Fibroblast of pulmonary artery (primary cell): ENCODE measurements at regions not wholly inside any gene's neighbourhood (a gene's known extent, or its start where the extent isn't known, plus 50 kb on each side); places are given as distances from the start of the nearest gene placed in this dataset.

Source experiments
- DNase-seq: peaks from one replicate; pipeline ENCODE4 v3.0.0-alpha.2; 2010; ENCODE audit warnings: low read depth
- H3K4me3 ChIP-seq: replicated peaks from 2 replicates; pipeline ENCODE4 v1.5.1; 2011; ENCODE audit warnings: low read depth, mild to moderate bottlenecking, control low read depth, low read length, moderate library complexity
- CTCF ChIP-seq: IDR thresholded peaks from 2 replicates; pipeline ENCODE4 v1.5.1; 2011; ENCODE audit warnings: mild to moderate bottlenecking, control low read depth, low read length, inconsistent platforms; ENCODE audit errors: missing control alignments

- DNase-seq: no peak
- no peak for TF ChIP-seq CTCF
- H3K4me3 ChIP-seq: no peak overlapping the region
Measured at GRCh38 chr1:59241909-59242308, 55.0 kb upstream of the FGGY start.

- no peak for TF ChIP-seq CTCF
- H3K4me3 ChIP-seq: no peak overlapping the region
- DNase-seq: no peak
Measured at GRCh38 chr1:59242370-59242769, 54.5 kb upstream of the FGGY start.

GRCh38 chr1:59243550-59243949, 53.3 kb upstream of the FGGY start:
- no peak for DNase-seq
- TF ChIP-seq CTCF: no peak
- H3K4me3 ChIP-seq: no peak overlapping the region

DNA sequence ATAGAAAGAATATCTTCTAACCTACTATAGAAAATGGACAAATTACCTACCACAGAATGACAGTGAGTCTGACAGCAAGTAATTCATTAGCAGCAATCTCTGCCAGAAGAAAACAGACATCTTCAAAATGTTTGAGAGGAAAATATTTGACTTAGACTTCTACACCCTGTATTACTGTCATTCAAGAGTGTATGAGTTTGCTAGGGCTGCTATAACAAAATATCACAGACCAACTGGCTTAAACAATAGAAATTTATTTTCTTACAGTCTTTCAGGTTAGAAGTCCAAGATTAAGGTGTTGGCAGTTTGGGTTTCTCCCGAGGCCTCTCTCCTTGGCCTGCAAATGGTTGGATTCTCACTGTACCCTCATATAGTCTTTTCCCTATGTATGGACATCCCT, 52.9 kb upstream of the FGGY start:
- TF ChIP-seq CTCF: no peak
- no peak overlapping the region for H3K4me3 ChIP-seq
- no peak for DNase-seq

DNA sequence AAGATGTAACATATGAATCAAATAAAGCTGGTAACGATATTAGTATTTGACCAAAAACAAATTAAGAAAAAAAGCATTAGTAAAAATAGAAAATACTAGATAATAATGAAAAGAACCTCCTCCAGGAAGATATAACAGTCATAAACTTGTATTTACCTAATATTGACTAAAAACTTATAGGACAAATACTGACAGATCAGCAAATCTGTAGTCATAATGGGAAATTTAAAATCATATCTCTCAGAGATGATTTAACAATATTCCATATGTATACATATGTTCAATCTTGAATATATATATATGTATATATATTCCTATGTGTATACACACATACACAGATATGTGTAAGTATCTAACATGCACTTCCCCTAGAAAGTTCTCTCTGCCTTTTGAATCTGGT, 52.0 kb upstream of the FGGY start:
- H3K4me3 ChIP-seq: no peak overlapping the region
- DNase-seq: no peak
- no peak for TF ChIP-seq CTCF
